Psoas muscle (tissue), 7 donors: ENCODE measurements at regions not wholly inside any gene's neighbourhood (a gene's known extent, or its start where the extent isn't known, plus 50 kb on each side); places are given as distances from the start of the nearest gene placed in this dataset.

Source experiments
- ATAC-seq, 4 donors: fragments of 200-7000 bp; cut with Tn5 transposase; one replicate each; pipeline ENCODE4 v1.9.1; 2020; ENCODE audit warnings: moderate library complexity in 3 of 4, mild to moderate bottlenecking in 2 of 4
- DNase-seq, 2 donors: peaks; one replicate each; pipeline ENCODE4 v3.0.0-alpha.2; 2020
- H3K27ac ChIP-seq: fragments of 200-600 bp; one replicate; pipeline ENCODE4 v1.8.0; 2022
- H3K27me3 ChIP-seq, 3 donors: fragments of 200-600 bp in 1 of 3; one replicate each; pipeline versions ENCODE4 v1.6.1 to v1.8.0; 2013 to 2022; ENCODE audit warnings: low read length in 2 of 3, mild to moderate bottlenecking in 2 of 3, moderate library complexity in 1 of 3; ENCODE audit not compliant: insufficient read depth in 3 of 3
- H3K36me3 ChIP-seq, 2 donors: fragments of 200-600 bp in 1 of 2; one replicate each; pipeline versions ENCODE4 v1.6.1 to v1.8.0; 2013 to 2022; ENCODE audit warnings: low read depth in 1 of 2, mild to moderate bottlenecking in 1 of 2, moderate library complexity in 1 of 2; ENCODE audit not compliant: insufficient read depth in 1 of 2
- H3K4me1 ChIP-seq: fragments of 200-600 bp; one replicate; pipeline ENCODE4 v1.8.0; 2022
- H3K4me3 ChIP-seq: fragments of 200-600 bp; one replicate; pipeline ENCODE4 v1.8.0; 2022; ENCODE audit warnings: mild to moderate bottlenecking
- H3K9me3 ChIP-seq: fragments of 200-600 bp; one replicate; pipeline ENCODE4 v1.8.0; 2022
- WGBS, 3 donors: extraction: QIAGEN DNeasy Blood & Tissue Kit; methylation state at CpG; one replicate each; pipeline versions ENCODE4 v1.1.6 to v1.1.7; 2013; 5-methylcytosine and 5-hydroxymethylcytosine counted together
- intact Hi-C, 2 donors: fragments of 100-400 bp; cut with DNase I; formaldehyde crosslinking; loops; one replicate each; pipeline versions ENCODE4 v1.11.0 to v1.14.2; 2022
- TF ChIP-seq, protein P1 (sequence below): fragments of 200-600 bp; IDR thresholded peaks from one replicate; pipeline ENCODE4 v1.8.0; 2022; ENCODE audit warnings: antibody characterized with exemption
- donor health status: healthy with polysubstance abuse.
- donor health status: DM: no; HTN: no; CAD: no; lungs with moderate emphysema.
- donor health status: Bipolar disorder and iron deficiency.
- donor health status: healthy.
- donor health status: DM: yes; HTN: yes; CAD: no.
- donor health status: DM: no; HTN: no; CAD: no.
- donor health status: DM: yes; HTN: yes; CAD: no.

DNA sequence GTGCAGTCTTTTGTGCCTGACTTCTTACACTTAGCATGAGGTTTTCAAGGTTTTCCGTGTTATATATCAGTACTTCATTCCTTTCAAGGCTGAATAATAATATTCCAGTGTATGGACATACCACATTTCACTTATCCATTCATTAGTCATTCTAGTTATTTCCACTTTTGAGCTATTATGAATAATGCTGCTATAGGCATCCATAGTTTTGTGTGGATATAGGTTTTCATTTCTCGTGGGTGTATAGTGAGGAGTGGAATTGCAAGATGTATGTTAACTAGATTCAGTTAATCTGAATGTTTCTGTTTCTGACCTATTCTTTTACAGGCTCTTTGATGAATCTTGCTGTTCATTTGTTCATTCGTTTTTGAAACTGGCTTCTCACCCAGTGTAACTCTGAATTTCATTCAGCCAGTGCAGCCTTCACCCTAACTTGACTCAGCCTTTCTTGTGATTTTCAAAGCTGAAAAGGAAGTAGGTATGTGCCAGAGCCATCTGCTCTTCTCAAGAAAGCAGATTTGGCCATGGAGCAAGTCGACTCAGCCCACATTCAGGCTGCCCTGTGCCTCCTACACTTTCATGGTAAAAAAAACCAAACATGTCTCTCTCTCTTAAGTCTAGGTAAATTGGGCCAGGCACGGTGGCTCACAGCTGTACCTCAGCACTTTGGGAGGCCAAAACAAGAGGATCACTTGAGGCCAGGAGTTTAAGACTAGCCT, 56.3 kb upstream of the NOCT start:
- Histone ChIP-seq H3K9me3 (no peaks in the 10 kb centered on the region), H3K4me3 (no peak overlapping the region), H3K36me3 (no peaks in the 10 kb centered on the region), H3K27me3 (no peaks in the 10 kb centered on the region), H3K4me1 (no peaks in the 10 kb centered on the region), H3K27ac (no peak overlapping the region)
- ATAC-seq: no peak
- DNase-seq: no peak
- TF ChIP-seq, protein P1, sequence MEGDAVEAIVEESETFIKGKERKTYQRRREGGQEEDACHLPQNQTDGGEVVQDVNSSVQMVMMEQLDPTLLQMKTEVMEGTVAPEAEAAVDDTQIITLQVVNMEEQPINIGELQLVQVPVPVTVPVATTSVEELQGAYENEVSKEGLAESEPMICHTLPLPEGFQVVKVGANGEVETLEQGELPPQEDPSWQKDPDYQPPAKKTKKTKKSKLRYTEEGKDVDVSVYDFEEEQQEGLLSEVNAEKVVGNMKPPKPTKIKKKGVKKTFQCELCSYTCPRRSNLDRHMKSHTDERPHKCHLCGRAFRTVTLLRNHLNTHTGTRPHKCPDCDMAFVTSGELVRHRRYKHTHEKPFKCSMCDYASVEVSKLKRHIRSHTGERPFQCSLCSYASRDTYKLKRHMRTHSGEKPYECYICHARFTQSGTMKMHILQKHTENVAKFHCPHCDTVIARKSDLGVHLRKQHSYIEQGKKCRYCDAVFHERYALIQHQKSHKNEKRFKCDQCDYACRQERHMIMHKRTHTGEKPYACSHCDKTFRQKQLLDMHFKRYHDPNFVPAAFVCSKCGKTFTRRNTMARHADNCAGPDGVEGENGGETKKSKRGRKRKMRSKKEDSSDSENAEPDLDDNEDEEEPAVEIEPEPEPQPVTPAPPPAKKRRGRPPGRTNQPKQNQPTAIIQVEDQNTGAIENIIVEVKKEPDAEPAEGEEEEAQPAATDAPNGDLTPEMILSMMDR: no peak
- WGBS, 3 donors: 79 to 89% (median 79%) methylated on average over 5 of the region's 5 CpGs
- intact Hi-C loops: no loop called here

- Histone ChIP-seq H3K4me3 (no peak overlapping the region), H3K27me3 (no peaks in the 10 kb centered on the region), H3K4me1 (no peaks in the 10 kb centered on the region), H3K36me3 (no peaks in the 10 kb centered on the region), H3K27ac (no peak overlapping the region), H3K9me3 (no peaks in the 10 kb centered on the region)
- ATAC-seq (no peak), DNase-seq (no peak)
- WGBS, 3 donors: 72 to 78% (median 74%) methylated on average over 3 of the region's 3 CpGs
- intact Hi-C loops: no loop called here
- TF ChIP-seq, protein P1: no peak
Observed at GRCh38 chr4:138958519-138958918, 57.1 kb upstream of the NOCT start.

- 88 to 96% (median 94%) methylated on average over 7 of the region's 7 CpGs for WGBS, 3 donors
- no peak for ATAC-seq
- H3K27ac ChIP-seq: no peak overlapping the region
Observed at GRCh38 chr4:138957302-138957701, 58.3 kb upstream of the NOCT start.

GRCh38 chr4:138954428-138954827, 61.2 kb upstream of the NOCT start:
- Histone ChIP-seq H3K36me3 (no peaks in the 10 kb centered on the region), H3K27me3 (no peaks in the 10 kb centered on the region), H3K9me3 (no peaks in the 10 kb centered on the region), H3K27ac (peak overlapping the region; percentile 38), H3K4me3 (no peak overlapping the region), H3K4me1 (no peaks in the 10 kb centered on the region)
- no peak for DNase-seq
- intact Hi-C loops: no loop called here
- TF ChIP-seq, protein P1: no peak
- WGBS, 3 donors: 71 to 85% (median 83%) methylated on average over 2 of the region's 2 CpGs
- ATAC-seq: no peak

More at GRCh38 chr4:138957302-138957701, 58.3 kb upstream of the NOCT start:
- intact Hi-C loops: no loop called here
- no peak for DNase-seq
- H3K4me3 ChIP-seq: no peak overlapping the region
- H3K36me3 ChIP-seq: no peaks in the 10 kb centered on the region
- TF ChIP-seq, protein P1: no peak
- no peaks in the 10 kb centered on the region for H3K27me3 ChIP-seq
- no peaks in the 10 kb centered on the region for H3K4me1 ChIP-seq
- H3K9me3 ChIP-seq: no peaks in the 10 kb centered on the region

DNA sequence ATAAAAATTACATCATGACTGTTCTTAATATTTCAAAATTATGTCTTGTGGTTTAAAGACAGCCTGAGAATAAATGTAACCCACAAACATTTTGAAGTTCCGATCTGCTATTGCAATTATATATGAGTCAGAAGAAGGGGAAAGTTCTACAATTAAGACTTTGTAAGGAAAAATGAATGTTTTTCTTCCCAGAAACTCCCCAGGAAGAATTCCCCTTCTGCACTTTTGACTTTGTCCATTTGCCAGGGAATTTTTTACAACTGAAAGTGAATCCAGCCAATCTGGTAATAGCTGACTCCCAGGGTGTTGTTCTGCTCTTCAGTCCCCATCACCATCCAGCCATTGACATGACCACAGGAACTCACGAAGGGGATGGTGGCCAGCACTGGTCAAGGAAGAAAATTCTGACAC, 61.6 kb upstream of the NOCT start:
- no peak for DNase-seq
- no peaks in the 10 kb centered on the region for H3K36me3 ChIP-seq
- H3K9me3 ChIP-seq: no peaks in the 10 kb centered on the region
- peak; percentile 34 to 66 (median 61) for ATAC-seq
- intact Hi-C loops: no loop called here
- peak overlapping the region; percentile 38 for H3K27ac ChIP-seq
- no peak overlapping the region for H3K4me3 ChIP-seq
- WGBS, 3 donors: 11 to 17% (median 13%) methylated on average over 2 of the region's 2 CpGs
- TF ChIP-seq, protein P1: no peak
- no peaks in the 10 kb centered on the region for H3K4me1 ChIP-seq
- H3K27me3 ChIP-seq: no peaks in the 10 kb centered on the region
